Activated naive CD8-positive, alpha-beta T cell treated with anti-CD3 and anti-CD28 coated beads, Interleukin-2, amount 50 U/mL, for 24 hours (primary cell): ENCODE measurements at regions not wholly inside any gene's neighbourhood (a gene's known extent, or its start where the extent isn't known, plus 50 kb on each side); places are given as distances from the start of the nearest gene placed in this dataset.
"Not testable (repeated sequence)": the region's sequence is repeated elsewhere in the genome, so short reads cannot be mapped to it uniquely, and the experiment has no call there.

Experiments
- ATAC-seq: fragments of 150-1000 bp; cut with Tn5 transposase; one replicate; pipeline ENCODE4 v1.10.0; 2021
- DNase-seq: peaks from one replicate; pipeline ENCODE4 v3.0.0; 2021
- H3K27ac Mint-ChIP-seq: one replicate; pipeline ENCODE4 v1.8.0; 2021; ENCODE audit warnings: mild to moderate bottlenecking, mixed read lengths
- H3K27me3 Mint-ChIP-seq: one replicate; pipeline ENCODE4 v1.8.0; 2021; ENCODE audit warnings: mixed read lengths
- H3K36me3 Mint-ChIP-seq: one replicate; pipeline ENCODE4 v1.8.0; 2021; ENCODE audit warnings: low read depth, mixed read lengths
- H3K4me1 Mint-ChIP-seq: one replicate; pipeline ENCODE4 v1.8.0; 2021; ENCODE audit warnings: mixed read lengths
- H3K4me3 Mint-ChIP-seq: one replicate; pipeline ENCODE4 v1.8.0; 2021; ENCODE audit warnings: mild to moderate bottlenecking, moderate library complexity, mixed read lengths
- H3K9me3 Mint-ChIP-seq: one replicate; pipeline ENCODE4 v1.8.0; 2021; ENCODE audit warnings: mixed read lengths

DNA sequence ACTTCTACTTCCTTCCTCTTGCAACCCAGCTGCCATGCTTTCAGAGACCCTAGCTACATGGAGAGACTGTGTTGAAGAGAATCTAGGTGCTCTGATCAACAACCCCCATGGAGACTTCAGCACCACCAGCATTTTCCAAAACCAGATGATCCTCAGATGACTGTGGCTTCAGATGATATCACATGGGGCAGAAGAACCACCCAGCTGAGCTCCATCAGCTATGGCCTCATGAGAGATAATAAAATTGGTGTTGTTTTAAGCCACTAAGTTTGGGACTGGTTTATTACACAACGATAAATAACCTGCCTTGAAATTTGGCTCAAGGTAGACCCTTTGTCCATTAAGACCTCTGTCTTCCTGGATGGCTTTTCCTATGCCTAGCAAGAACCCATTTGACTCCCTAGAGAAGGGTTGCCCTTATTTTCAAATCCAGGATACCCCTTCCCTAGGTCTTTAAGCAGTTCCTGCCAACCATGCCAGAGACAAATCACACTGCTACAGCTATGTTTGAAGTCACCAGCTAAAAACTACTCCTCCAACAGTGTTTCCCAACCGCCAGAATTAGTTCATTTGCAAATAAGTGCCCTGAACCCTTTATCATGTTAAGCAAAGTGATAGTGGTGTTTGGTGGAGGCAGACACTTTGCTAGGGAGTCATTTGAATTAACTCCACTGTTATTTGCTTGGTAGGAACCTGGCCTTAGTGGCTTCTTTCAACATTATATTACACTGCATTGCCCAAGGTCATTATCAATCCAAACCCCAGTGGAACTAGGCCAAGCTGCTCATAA, 136.9 kb upstream of the PALS2 start:
- no peak overlapping the region for H3K27ac Mint-ChIP-seq
- peaks cover 4% of the 10 kb centered on the region for H3K4me1 Mint-ChIP-seq
- H3K27me3 Mint-ChIP-seq: no peaks in the 10 kb centered on the region
- no peaks in the 10 kb centered on the region for H3K36me3 Mint-ChIP-seq
- DNase-seq: no peak
- no peaks in the 10 kb centered on the region for H3K9me3 Mint-ChIP-seq
- H3K4me3 Mint-ChIP-seq: no peak overlapping the region
- ATAC-seq: no peak

DNA sequence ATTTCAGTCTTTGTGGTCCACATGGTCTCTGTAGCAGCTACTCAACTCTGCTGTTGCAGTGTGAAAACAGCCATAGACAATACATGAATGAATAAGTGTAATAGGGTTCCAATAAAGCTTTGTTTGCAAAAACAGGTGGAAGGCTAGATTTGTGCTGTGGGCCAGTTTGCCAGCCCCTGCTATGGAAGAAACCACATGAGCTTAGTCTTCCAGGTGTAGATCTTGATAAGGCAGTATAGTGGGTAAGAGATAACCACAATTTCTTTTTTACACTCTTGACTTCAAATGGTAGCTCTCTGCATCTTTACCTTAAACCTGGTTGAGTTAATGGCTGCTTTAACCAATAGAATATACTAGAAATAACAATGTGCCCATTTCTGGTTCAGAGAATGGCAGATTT, 135.0 kb upstream of the PALS2 start:
- Mint-ChIP-seq H3K27me3 (no peaks in the 10 kb centered on the region), H3K4me3 (no peak overlapping the region), H3K9me3 (no peaks in the 10 kb centered on the region), H3K4me1 (peaks cover 4% of the 10 kb centered on the region), H3K27ac (no peak overlapping the region), H3K36me3 (no peaks in the 10 kb centered on the region)
- ATAC-seq (no peak), DNase-seq (no peak)

DNA sequence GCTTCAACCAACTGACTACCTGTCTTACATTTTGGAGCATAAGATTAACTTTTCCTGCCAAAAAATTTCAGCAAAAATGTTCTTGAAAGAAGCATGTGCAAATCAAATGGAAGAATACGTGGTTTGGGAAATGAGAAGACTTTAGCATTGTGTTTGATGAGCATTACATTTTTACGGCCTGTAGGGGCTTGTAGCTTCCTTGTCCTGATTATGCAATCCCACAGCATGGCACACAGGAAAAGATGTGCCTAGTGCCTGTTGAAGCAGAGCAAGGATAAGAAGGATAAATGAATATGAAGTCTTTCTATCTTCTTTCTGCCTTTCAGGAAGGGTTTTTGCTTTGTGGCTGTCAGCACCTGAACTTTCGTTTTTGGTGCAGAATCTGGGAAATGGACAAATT, 134.1 kb upstream of the PALS2 start:
- DNase-seq, H3K9me3 Mint-ChIP-seq, H3K36me3 Mint-ChIP-seq, ATAC-seq, H3K27me3 Mint-ChIP-seq, H3K4me1 Mint-ChIP-seq, H3K27ac Mint-ChIP-seq, H3K4me3 Mint-ChIP-seq: not testable (repeated sequence)

DNA sequence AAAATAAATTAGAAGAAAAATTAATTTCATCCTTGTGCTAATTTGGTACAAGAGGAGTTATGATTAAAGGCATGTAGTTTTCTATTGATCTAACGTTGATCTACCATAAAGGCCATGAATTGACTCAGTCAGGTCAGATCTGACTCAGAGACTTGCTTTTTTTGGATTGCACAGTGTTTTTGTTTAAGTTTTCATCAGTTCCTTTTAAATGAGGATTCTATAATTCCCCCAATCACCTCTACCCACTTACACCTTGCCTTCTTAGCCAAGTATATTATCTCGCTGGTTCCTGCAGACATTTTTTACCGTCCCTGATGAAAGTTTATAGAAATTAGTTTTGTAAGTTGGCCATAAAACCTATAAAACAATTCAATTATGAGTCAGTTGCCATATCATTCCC, 132.4 kb upstream of the PALS2 start:
- H3K27me3 Mint-ChIP-seq: no peaks in the 10 kb centered on the region
- H3K27ac Mint-ChIP-seq: no peak overlapping the region
- ATAC-seq (no peak), DNase-seq (no peak)
- H3K9me3 Mint-ChIP-seq: no peaks in the 10 kb centered on the region
- no peaks in the 10 kb centered on the region for H3K36me3 Mint-ChIP-seq
- H3K4me1 Mint-ChIP-seq: peaks cover 4% of the 10 kb centered on the region
- H3K4me3 Mint-ChIP-seq: no peak overlapping the region

DNA sequence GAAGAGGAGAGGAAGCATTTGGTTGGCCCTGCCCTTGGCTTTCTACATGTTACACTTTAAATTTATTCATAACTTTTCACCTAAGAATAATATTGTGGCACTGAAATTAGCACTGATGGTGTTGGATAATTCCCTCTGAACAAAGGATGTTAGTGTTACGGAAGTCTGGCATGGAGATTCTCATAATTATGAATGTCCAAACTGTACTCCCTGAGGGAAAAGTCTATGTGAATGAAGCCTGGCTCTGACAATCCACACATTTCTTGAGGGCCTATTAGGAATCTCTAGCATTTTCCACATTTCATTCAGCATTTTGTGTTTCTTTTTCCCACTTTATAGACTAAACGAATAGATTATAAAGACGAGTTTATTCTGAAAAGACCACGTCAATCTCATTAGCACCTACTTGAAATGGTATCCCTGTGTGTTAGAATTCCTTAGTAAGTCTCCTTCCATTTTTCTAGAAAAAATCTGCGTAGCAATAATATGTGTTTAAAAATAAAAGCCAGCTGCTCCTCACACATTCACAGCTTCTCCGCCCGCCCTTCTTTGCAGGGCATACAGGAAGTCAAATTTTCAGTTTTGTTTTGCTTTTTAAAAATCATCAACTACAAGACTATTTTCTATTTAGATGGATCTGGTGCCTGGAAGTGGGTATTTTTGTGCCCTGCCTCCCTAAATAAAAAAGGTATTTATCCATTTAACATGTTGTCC, 131.8 kb upstream of the PALS2 start:
- Mint-ChIP-seq H3K36me3 (no peaks in the 10 kb centered on the region), H3K27me3 (no peaks in the 10 kb centered on the region), H3K27ac (no peak overlapping the region), H3K4me3 (no peak overlapping the region), H3K4me1 (peaks cover 4% of the 10 kb centered on the region), H3K9me3 (no peaks in the 10 kb centered on the region)
- no peak for ATAC-seq
- DNase-seq: no peak

DNA sequence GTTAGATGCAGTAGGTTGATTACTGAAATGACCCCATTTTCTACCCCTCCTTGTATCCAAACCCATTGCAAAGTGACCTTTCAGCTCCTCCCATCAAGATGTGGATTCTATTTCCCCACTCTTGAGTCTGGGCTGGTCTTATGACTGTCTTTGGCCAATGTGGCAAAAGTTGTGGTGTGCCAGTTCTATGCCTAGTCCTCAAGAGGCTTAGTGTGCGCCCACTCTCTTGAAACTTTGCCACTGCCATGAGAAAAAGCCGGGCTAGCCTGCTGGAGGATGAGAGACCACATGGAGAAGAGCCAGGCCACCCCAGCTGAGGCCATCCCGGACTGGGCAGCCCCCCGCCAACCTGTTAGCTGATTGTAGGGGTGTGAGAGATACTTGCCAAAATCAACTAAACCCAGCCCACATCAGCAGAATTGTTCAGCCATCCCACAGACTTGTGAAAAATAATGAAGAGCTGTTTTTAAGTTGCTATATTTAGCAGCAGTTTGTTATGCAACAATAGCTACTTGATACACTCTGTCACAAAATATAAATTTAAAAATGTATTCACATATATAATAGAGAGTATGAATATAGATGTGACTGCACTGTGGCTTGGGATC, 131.0 kb upstream of the PALS2 start:
- H3K4me1 Mint-ChIP-seq: peaks cover 4% of the 10 kb centered on the region
- DNase-seq: peak; percentile 2
- no peaks in the 10 kb centered on the region for H3K36me3 Mint-ChIP-seq
- H3K9me3 Mint-ChIP-seq: no peaks in the 10 kb centered on the region
- no peak overlapping the region for H3K4me3 Mint-ChIP-seq
- ATAC-seq: no peak
- H3K27me3 Mint-ChIP-seq: no peaks in the 10 kb centered on the region
- H3K27ac Mint-ChIP-seq: no peak overlapping the region

DNA sequence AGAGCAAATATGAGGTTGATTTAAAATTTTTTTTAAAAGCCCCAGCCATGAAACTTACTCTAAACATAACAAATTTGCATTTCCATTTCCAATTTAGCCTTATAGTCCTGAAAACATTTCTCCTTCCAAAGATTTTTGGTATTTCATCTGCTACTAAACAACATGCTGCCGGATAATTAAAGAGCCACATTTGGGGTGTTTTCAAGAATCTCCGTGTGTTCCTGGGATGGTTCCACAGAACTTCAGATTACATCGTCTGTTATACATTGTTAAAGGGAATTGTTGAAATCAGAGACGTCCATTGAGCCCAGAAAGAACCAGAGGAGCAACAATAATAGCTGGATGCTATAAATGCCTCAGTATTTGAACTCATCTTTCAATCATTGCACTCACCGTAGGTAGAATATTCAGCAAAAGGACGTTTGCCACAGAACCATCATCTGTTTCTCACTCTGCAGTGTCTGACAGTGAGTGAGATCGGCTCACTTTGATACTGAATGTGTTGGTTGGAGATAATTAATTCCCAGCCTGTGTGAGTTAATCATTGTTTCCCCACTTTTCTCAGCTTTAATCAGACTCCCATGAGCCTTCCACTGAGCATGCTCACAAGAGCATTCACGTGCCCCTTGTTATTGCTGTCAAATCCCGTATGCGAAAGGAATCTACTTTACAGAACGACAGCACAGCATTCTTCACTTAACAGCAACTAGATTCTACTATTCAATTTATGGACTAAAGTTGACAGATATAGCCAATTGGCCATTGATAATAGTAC, 128.4 kb upstream of the PALS2 start:
- H3K9me3 Mint-ChIP-seq: no peaks in the 10 kb centered on the region
- no peak overlapping the region for H3K4me3 Mint-ChIP-seq
- H3K27me3 Mint-ChIP-seq: no peaks in the 10 kb centered on the region
- no peak for ATAC-seq
- DNase-seq: no peak
- H3K27ac Mint-ChIP-seq: no peak overlapping the region
- H3K4me1 Mint-ChIP-seq: peaks cover 4% of the 10 kb centered on the region
- no peaks in the 10 kb centered on the region for H3K36me3 Mint-ChIP-seq

DNA sequence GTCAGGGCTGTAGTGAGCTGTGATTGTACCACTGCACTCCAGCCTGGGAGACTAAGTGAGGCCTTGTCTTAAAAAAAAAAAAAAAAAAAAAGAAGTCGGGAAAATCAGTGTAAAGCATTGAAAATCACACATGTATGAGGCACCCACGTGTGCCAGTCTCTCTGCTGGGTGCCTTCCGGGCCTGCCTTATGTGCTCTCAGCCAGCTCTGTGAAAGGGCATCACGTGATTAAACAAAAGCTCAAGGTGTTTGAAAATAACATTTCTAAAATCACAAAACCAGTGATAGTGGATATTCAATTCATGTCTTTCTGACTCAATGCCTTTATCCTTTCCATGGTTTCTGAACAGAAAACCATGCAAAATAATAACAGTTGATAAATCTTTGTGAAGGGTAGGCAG, 125.2 kb upstream of the PALS2 start:
- H3K4me3 Mint-ChIP-seq: no peak overlapping the region

DNA sequence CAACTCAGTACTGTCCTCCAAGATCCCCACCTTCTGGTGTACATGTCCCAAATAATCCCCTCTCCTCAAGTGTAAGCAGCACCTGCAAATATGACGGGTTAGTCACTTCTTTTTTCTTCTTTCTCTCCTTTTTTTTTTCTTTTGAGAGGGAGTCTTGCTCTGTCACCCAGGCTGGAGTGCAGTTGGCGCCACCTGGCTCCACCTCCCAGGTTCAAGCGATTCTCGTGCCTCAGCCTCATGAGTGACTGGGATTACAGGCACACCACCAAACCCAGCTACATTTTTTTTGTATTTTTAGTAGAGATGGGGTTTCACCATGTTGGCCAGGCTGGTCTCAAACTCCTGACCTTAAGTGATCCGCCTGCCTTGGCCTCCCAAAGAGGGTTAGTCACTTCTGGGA, 123.8 kb upstream of the PALS2 start:
- ATAC-seq, H3K27me3 Mint-ChIP-seq, H3K27ac Mint-ChIP-seq, H3K36me3 Mint-ChIP-seq, H3K4me3 Mint-ChIP-seq, DNase-seq, H3K4me1 Mint-ChIP-seq, H3K9me3 Mint-ChIP-seq: not testable (repeated sequence)

More for the DNA sequence above, 125.2 kb upstream of the PALS2 start:
- Mint-ChIP-seq H3K9me3 (no peaks in the 10 kb centered on the region), H3K4me1 (no peaks in the 10 kb centered on the region), H3K36me3 (no peaks in the 10 kb centered on the region), H3K27me3 (peaks cover 4% of the 10 kb centered on the region), H3K27ac (no peak overlapping the region)
- ATAC-seq (no peak), DNase-seq (no peak)

DNA sequence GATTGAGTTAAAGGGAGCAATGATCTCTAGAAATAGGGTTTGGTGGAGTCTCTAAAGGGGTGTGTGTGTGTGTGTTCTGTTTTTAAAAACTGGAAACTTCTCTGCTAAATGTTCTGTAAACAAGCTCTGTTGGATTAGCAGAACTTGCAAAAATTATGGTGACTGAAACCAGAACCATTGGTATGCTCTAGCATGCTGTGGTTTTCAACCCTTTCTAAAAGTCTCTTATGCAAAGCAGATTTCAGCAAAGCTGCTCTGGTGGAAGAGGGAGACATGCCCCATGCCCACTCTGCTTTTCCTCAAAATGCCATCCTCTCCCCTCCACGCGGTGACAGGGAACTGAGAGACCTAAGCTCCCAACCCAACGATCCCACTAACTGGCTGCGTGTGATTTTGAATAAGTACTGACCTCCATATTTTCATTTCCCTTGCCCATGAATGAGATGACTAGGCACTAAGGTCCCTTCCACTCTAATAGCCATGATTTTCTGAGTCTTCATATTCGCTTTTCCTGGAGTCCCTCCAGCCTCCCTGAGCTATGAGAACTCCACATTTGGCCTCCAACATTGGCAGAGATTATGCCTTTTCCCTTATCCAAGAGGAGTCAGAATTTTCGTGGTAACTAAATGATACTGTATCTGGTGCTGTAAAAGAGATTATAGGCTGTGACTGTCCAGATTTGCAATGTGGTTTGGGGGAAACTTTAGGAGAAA, 117.3 kb upstream of the PALS2 start:
- no peaks in the 10 kb centered on the region for H3K9me3 Mint-ChIP-seq
- peaks cover 9% of the 10 kb centered on the region for H3K27me3 Mint-ChIP-seq
- no peak overlapping the region for H3K4me3 Mint-ChIP-seq
- no peaks in the 10 kb centered on the region for H3K36me3 Mint-ChIP-seq
- no peaks in the 10 kb centered on the region for H3K4me1 Mint-ChIP-seq
- DNase-seq (no peak), ATAC-seq (no peak)
- no peak overlapping the region for H3K27ac Mint-ChIP-seq

DNA sequence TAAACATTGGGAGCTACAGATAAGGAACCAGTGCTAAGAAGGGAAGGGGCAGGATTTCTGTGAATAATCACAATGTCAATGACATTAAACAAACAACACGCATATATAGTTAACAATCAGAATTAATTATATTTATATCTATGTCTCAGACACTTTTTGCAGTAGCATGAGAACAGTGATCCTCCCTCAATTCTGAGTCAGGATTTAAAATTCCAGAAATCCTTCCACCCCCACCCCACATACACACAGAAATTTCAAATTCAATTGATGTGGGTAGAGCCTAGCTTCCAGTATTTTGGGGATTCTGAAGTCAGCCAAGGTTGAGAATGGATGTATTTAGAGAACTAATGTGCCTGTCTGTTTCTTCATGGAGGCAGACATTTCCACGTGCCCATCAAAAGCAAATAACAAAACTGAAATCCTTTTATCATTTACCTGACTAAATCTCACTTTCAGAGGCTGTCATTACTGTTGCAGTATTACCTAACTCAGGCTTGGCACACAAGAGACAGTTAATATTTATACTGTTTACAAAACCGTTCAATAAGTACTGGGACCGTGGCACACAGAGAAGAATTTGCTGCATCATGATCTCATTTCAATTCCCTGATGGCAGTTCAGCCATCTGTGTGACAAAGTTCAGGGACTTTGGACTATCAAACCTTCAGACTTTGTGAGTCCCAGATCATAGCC, 116.6 kb upstream of the PALS2 start:
- ATAC-seq: no peak
- Mint-ChIP-seq H3K27ac (no peak overlapping the region), H3K27me3 (peaks cover 7% of the 10 kb centered on the region), H3K4me3 (no peak overlapping the region), H3K36me3 (no peaks in the 10 kb centered on the region), H3K9me3 (no peaks in the 10 kb centered on the region), H3K4me1 (no peaks in the 10 kb centered on the region)
- no peak for DNase-seq

DNA sequence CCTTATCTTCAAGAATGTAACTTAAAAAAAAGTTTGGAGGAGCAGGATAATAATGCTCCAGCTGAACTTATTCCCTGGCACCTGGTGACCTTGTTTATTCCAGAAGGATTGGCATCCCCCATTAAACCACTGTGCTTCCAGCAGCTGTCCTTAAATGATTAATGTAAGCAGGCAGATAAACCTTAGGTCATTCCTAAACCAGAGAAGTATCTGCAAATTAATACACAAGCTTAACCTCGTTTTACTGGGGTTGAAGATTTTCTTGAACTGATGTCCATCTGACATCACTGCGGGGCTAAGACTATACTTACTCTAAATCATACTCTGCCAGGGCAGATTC, 116.1 kb upstream of the PALS2 start:
- no peak overlapping the region for H3K27ac Mint-ChIP-seq
- no peaks in the 10 kb centered on the region for H3K4me1 Mint-ChIP-seq
- DNase-seq (no peak), ATAC-seq (no peak)
- peaks cover 6% of the 10 kb centered on the region for H3K27me3 Mint-ChIP-seq
- H3K4me3 Mint-ChIP-seq: no peak overlapping the region
- no peaks in the 10 kb centered on the region for H3K9me3 Mint-ChIP-seq
- H3K36me3 Mint-ChIP-seq: no peaks in the 10 kb centered on the region

DNA sequence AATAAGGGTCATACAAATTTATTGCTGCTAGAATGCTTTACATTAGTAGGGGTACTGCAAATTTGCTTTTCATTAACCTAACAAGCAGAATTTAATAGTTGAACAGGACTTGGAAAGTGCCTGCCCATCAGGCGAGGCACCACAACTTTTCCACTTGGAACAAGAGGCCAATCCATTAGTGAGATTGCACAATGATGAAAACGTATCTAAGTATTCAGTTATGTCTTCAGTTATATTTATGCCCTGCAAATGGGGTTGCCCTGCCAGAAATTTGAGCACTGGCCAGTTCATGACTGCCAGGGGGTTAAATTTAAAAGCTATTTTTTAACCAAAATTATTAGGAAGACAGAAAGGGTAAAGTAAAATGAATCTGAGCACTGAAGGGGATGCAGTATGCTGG, 111.1 kb upstream of the PALS2 start:
- Mint-ChIP-seq H3K4me3 (no peak overlapping the region), H3K36me3 (no peaks in the 10 kb centered on the region), H3K27ac (no peak overlapping the region), H3K27me3 (no peaks in the 10 kb centered on the region), H3K9me3 (no peaks in the 10 kb centered on the region), H3K4me1 (no peaks in the 10 kb centered on the region)
- ATAC-seq (no peak), DNase-seq (no peak)

DNA sequence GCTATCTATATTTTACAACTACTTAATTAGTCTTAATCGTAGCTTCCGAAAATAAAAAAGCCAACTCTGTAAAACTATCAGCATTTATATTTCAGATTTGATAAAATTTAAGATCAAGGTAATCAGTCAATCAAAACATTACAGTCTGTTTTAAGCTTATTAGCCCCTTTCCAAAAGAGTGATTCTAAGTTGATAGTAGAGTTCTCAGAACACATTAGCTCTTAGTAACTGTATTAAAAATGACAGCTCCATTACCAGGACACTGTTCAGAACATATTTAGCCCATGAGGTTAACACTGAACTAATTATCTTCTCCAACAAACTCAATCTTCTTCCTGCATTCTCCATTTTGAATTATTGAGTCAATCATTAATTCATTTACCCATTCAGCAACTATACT, 110.3 kb upstream of the PALS2 start:
- Mint-ChIP-seq H3K27me3 (no peaks in the 10 kb centered on the region), H3K4me3 (no peak overlapping the region), H3K4me1 (no peaks in the 10 kb centered on the region), H3K36me3 (no peaks in the 10 kb centered on the region), H3K27ac (no peak overlapping the region), H3K9me3 (no peaks in the 10 kb centered on the region)
- no peak for ATAC-seq
- DNase-seq: no peak
